GM19467 (cell line): ENCODE measurements at regions not wholly inside any gene's neighbourhood (a gene's known extent, or its start where the extent isn't known, plus 50 kb on each side); places are given as distances from the start of the nearest gene placed in this dataset.
"Not testable (repeated sequence)": the region's sequence is repeated elsewhere in the genome, so short reads cannot be mapped to it uniquely, and the experiment has no call there.

ENCODE experiments used
- ATAC-seq: cut with Tn5 transposase; IDR thresholded peaks from one replicate; pipeline ENCODE4 v1.9.1; 2021; ENCODE audit warnings: mild to moderate bottlenecking, moderate library complexity; ENCODE audit not compliant: unreplicated experiment

DNA sequence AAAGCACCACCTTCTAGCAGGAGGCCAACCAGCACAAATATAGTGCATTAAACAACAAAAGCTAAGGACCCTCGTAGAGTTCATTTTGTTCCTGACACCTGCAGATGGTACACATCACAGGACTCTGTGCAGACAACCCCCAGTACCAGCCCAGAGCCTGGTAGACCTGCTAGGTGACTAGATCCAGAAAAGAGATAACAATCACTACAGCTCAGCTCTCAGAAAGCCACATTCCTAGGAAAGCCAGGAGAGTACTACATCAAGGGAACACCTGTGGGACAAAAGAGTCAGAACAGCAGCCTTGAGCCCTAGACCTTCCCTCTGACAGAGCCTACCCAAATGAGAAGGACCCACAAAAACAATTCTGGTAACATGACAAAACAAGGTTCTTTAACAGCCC lies 344.7 kb upstream of the PTBP2 start:
- no peak for ATAC-seq

DNA sequence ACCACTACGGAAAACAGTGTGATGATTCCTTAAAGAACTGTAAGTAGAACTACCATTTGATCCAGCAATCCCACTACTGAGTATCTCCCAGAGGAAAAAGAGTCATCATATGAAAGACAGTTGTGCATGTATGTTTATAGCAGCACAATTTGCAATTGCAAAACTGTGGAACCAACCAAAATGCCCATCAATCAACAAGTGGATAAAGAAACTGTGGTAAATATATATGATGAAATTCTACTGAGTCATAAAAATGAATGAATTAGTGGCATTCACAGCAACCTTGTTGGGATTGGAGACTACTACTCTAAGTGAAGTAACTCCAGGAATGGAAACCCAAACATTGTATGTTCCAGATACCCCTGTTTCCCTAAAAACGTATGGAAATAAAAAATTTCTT lies 337.0 kb upstream of the PTBP2 start:
- no peak for ATAC-seq

DNA sequence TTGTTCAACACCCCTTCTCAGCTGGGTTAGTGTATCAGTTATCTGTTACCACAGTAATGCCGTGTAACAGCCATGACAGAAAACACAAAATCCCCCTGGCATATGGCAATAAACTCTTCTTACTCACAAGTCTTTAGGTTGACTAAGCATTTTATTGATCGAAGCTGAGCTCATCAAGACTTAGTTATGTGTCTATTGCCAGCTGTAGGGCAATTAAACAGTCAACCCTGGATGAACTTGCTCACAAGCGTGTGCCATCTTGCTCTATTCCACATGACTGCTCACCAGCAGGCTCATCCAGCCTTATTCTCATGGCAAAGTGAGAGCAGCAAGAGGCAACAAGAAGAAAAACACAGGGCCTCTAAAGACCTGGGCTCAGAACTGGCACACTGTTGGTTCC lies 333.8 kb upstream of the PTBP2 start:
- no peak for ATAC-seq

DNA sequence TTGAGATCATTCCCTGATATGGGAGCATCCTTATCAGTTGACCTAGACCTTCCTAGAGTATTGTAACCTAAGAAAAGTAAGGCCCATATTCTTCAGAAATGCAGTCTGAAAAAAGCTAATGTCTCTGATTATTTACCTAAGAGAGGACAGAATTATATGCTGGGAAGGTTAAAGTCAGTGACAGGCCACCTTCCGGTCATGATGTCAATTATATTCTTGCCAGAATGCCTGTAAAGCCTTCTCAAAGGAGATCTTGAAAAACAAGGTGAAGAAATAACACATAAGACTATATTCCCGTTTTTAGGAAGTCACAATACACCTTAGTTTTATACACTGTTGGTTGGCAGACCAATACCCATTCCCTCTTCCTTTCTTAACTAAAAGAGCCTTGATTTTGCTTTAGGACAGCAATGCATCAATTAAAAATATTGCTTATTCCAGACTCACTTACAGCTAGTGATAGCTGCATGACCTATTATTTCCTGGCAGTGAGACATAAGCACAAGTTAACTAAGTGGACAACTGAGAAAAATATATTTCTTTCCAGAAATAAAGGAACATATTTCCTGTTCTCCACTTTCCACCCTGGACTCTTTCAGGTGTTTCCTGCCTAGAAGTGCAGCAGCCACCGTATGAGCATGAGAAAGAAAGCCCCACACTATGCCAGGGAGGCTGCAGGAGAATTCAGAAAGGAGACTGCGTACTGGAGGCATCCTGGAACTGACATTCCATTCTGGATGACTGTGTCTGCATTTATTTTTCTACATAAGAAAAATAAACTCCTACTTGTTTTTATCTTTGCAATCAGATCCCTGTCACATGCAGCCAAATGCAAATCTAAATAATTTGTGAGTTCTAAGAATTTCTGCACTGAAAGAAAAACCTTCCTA lies 332.9 kb upstream of the PTBP2 start:
- ATAC-seq: no peak

DNA sequence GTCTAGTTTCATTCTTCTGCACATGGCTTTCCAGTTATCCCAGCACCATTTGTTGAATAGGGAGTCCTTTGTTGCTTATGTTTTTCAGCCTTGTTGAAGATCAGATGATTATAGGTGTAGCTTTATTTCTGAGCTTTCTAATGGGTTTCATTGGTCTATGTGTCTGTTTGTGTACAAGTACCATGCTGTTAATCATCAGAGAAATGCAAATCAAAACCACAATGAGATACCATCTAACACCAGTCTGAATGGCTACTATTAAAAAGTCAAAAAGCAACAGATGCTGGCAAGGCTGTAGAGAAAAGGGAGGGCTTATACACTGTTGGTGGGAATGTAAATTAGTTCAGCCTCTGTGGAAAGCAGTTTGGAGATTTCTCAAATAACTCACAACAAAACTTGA lies 321.5 kb upstream of the PTBP2 start:
- ATAC-seq: no peak

DNA sequence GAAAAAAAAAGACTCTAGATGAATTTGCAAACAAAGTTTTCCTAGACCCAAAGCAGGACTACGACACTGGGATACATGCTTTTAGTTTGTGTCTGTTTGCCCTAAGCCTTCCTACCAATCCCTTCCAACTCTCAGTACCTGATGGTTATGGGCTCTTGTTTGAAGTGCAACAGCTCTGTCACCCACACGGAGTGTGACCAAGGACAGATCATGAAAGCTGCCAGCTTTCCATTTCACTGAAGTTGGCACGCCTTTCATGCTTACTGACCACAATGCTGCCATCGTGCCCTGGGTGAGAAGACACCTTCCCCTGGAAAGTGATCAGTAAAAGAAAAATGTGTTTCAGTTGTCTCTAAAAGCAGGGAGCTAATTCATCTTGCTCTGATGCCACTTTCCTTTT lies 312.5 kb upstream of the PTBP2 start:
- no peak for ATAC-seq

DNA sequence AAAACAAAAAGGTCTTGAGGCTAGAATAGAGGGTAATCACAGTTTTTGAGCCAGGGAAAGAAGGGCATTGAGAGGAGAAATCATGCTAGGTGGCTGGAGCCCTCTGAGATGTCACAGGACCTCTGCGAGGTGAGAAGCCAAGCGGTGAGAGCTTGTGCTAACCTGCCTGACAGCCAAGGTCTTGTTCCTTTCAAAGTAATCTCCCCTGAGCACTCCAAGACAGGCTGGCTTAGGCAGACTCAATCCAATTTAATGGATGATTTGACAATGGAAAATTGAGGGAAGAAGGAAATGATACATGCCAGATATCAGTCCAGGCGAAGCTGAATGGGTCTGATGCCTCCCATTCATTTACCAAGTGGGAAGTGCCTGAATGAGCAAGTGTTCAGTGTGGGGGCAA lies 311.9 kb upstream of the PTBP2 start:
- ATAC-seq: no peak

DNA sequence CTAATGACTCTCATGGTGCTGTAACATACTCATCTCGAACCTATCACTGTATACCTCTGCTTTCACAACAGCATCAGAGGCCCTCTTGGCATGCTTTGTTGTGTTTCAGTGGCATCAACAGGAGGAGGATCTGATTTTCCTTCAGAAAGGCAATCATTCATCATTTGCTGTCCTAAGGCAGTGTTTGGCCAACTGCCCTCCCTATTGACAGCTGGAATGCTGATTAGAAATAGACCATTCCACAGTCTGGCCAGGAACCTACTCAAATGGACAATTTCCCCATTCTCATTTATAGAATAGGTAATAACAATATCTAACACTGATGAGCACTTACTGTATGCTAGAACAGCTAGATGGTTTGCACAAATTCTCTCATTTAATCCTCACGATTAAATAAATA lies 310.6 kb upstream of the PTBP2 start:
- ATAC-seq: no peak

DNA sequence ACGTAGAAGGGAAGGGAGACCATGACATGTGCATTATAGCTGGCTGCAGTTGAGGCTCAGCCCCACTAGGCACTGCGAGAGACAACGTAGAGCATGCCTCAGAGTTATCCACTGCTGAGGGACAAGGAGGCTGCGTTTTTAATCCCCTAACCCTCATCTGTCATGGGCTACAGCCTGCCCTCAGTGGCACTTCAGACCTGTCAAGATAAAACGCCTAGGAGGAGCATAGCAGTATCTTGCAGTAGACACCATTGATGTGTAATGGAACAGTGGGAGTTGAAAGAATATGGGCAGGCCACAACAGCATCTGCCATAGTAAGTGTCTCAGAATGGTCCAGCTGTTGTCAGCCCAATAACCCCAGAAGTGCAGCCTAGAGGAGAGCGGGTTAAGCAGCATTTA lies 307.0 kb upstream of the PTBP2 start:
- ATAC-seq: no peak

DNA sequence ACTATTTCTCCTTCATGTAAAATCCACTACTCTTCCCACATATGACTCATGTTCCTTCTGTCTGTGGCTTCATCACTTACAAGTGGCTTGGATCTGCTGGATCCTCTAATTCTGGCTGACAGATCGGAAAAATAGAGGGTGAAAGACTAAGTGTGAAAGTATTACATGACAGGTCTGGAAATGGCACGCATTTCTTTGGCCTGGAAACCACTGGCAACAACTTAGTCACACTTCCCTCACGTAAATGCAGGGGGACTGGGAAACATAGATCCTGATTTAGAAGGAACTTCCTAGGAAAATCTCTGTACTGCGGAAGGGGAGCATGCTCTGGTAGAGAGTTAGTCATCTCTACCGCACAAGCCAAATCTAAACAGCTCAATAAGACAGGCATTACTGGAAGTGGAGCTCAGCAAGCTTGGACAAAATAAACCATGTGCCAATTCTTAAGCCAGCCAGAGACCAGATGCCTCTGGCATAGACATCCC lies 305.4 kb upstream of the PTBP2 start:
- ATAC-seq: no peak

DNA sequence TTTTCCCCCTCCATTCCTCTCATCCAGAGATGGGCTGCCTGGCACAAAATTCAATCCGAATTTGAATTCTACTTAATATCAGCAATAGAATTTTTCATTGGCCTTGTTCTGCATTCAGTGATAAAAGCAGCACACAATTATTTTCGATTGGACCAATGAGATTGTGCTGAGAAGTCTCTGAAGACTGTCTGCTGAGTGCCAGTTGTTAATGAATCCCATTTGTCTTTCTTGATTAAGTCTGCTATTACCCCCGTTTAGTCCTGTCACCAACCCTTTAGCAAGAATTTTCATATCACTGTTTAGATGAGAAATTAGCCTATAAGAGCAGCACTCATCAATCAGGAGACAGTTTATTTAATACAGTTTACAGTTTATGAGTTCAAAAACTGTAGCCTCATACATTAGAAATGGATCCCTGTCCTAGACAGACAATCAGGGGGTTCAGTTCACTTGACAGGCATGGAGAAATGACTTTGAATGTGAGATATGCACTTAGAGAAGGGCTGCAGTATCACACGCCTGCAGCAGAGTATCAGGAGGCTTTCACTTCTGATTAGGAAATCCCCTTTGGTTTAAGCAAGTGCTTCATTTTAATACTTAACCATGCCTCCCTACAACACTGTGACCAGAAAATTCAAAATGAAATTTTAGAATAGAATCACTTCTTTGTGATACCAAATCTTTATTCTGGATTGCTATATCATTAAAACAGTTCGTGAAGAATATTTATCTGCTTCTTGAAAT lies 304.7 kb upstream of the PTBP2 start:
- peak; percentile 97 for ATAC-seq

DNA sequence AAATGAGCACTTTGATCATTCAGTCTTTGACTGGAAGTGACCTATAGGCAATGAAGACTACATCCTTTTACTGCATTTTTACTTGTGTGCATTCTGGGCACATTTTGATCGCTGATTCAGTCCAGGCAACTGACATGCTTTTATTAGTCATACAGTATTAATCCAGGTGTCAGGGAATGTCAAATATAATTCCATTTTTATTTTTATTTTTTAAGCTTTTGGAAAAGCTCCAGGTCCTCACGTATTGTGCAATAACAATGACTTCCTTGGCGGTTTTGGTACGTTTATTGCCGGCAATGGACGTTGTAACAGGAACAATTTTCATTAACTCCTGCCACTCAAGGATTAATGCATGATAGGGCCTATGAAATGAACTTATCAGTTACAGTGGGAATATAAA lies 302.6 kb upstream of the PTBP2 start:
- ATAC-seq: no peak

DNA sequence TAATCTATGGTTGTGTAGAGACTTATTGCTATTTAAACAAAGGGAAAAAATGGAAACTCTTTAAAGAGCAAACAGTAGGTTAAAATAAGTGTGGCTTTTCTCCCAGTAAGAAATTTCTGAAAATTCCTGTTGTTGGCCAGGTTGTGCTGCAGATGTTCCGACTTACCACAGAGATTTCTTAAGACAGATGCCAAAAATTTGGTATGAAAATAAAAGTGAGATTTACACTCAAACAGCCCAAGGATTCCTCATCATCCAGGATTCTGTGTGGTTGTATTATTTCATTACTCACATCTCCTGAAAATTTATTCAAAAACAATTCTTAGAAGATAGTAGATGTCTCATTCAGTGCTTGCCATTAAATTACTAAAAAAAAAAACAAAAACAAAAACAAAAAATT lies 296.7 kb upstream of the PTBP2 start:
- no peak for ATAC-seq

DNA sequence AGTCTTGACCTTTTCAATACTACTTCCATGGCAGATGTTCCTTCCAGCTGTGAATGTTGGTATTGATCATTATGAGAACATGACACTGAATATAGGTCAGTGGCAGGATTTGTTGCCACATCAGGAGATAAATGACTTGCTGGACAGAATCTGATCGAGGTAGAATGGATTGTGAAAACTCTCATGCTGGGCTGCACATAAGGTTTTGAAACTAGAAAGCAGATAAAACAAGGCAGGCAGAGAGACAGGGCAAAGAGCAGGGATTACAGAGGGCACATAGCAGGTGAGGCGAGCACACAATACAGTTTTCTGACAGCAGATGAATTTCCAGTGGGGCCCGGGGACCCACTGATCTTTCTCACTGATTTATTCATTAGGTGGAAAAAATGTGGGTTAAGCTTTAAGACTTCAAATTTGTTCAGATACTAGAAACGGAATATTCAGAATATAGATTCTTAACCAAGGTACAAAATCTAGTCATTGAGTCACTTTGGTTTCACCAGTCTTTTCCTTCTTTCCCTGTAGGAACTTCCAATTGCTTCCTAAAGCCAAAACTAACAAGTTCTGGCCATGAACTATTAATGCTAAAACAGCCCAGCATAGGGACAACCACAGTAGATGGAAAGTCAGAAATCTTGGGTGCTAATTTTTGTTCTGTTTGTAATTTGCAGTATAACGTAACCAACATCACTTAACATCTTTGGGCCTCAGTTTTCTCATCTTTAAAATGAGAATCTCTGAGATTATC lies 296.0 kb upstream of the PTBP2 start:
- ATAC-seq: no peak

DNA sequence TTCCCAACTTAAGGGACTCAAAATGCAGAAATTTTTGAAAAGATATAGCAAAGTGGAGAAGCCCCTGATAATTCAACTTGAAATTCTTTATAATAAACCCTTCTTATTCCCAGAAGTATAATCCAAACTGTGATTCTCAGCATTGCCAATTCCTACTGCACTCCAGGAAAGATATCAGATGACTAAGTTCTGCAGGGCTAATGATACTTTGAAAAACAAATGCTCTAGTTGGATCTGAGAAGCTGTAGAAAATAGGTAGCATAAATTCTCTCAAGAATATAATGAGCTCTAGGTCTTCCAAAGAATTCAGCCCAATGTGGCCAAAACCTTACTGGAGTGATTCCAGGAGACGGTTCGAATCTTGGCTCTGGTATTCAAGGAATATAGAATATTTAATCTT lies 294.0 kb upstream of the PTBP2 start:
- no peak for ATAC-seq

DNA sequence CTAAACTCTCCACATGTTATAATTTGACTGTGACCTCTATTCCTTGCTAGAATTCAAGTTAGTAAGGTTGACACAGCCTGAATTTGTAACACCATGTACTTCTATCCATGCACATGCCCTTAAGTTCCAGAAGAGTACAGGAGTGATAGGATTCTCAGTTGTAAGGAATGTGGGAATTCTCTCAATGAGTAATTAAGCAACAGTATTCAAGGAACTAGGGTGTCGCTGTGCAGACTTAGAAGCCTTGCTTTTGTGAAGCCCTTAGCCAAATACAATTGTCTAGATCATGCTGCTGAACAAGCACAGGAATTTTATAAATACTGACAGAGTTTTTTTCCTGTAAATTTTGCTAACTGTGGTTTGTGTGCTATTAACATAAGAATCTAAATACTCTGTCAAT lies 276.3 kb upstream of the PTBP2 start:
- no peak for ATAC-seq

DNA sequence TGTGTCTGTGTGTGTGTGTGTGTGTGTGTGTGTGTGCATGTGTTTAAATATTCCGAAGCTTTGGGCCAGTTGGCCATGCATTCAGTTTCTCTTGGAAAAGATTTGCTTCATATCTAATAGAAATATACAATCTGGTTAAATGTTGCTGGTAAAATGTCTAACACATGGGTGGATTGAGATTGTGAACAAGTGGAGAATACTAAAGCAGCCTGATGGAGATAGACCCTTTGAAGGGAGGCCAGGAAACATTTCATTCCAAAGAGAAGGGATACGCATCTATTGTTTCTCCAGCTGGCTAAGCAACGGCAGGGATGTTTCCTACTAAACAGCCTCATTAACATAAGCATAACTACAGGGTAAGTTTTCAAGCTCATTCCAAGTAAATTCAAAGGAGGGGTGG lies 257.5 kb upstream of the PTBP2 start:
- no peak for ATAC-seq

DNA sequence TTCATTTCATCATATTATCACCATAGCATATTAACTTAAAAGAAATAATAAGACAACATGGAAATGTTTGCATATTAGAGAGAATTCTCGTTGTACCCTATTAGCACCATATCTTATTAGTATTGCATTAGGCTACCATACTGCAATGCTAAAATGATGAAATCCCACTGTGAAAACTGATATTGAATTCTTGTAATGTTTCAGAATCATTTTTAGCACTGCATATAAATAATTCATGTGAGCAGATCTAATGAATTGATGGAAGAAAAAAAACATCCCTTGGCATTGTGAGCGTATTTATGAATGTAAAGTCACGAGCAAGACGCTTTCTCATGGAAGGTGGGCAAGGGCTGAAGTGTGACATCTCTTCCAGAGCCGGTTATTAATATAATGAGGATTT lies 257.1 kb upstream of the PTBP2 start:
- ATAC-seq: no peak

DNA sequence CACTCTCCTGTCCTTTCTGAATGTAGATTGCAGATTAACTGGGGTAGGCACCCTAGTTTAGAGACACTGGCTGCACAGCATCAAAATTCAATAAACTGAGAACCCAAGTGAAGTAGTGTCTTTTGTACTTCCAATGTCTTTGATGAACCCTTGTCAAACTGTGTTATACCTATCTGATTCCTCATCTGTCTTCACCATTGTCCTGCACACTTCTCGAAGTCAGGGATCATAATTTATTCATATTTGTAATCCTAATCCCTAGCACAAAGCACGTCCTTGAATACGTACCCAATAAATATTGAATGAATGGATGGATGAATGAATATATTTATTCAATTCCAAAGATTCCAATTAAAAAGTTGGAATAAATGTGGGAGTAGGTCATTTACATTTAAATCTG lies 256.6 kb upstream of the PTBP2 start:
- no peak for ATAC-seq

DNA sequence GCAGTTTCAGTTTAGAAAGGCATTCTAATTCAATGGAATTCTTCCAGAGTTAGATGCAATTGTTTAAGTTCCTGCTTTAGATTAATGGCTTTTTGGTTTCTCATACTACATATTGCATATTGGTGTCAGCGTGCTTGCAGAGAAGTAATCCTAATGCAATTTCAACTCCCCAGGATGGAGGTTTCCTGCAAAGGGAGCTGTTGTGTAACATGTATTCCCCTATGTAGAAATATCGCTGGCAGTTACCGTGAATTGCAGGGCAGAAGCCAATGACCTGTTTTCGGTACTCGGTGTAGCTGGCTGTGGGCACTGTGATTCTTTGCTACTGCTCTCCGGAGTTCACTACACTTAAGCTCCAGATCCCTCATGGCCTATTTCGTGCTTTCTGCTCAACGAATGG lies 256.1 kb upstream of the PTBP2 start:
- no peak for ATAC-seq

DNA sequence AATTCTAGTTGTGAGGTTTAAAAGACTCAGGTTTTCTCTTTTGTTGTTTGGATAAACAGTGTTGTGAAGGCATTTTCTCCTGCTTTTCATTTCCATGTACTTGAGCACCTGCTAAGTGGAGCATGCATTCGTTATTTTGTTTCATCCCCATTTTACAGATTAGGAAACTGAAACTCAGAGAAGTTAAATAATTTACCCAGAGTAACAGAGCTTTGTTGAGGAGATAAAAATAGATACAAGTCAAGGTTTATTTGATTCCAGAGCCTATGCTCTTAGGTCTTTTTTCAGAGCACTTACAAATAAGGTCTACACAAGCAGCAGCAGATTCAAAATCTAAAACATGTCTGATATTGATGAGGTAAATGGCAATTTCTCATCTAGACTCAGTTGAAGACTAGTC lies 254.7 kb upstream of the PTBP2 start:
- no peak for ATAC-seq

DNA sequence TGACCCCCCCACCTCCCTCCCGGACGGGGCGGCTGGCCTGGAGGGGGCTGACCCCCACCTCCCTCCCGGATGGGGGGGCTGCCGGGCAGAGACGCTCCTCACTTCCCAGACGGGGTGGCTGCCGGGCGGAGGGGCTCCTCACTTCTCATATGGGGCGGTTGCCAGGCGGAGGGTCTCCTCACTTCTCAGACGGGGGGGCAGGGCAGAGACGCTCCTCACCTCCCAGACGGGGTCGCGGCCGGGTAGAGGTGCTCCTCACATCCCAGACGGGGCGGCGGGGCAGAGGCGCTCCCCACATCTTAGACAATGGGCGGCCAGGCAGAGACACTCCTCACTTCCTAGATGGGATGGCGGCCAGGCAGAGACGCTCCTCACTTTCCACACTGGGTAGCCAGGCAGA lies 251.9 kb upstream of the PTBP2 start:
- not testable (repeated sequence) for ATAC-seq
